Activated CD4-positive, alpha-beta T cell treated with anti-CD3 and anti-CD28 coated beads, Interleukin-2, amount 10 ng/mL, durations not matched to agents 7 days and 5 days (primary cell): ENCODE measurements at regions not wholly inside any gene's neighbourhood (a gene's known extent, or its start where the extent isn't known, plus 50 kb on each side); places are given as distances from the start of the nearest gene placed in this dataset.

Experiments
- CTCF ChIA-PET: fragments of 350-600 bp; sonication (Branson Sonifier 250); formaldehyde crosslinking; loops from one replicate; lab custom pipeline; 2021; ENCODE audit warnings: antibody characterized with exemption; lab: Charles Lee
- POLR2A ChIA-PET: fragments of 350-600 bp; sonication (Branson Sonifier 250); formaldehyde crosslinking; loops from one replicate; lab custom pipeline; 2021; ENCODE audit warnings: antibody characterized with exemption; lab: Charles Lee
- DNase-seq: peaks from one replicate; pipeline ENCODE4 v3.0.0-alpha.2; 2020
- H3K27ac Mint-ChIP-seq: one replicate; pipeline ENCODE4 v1.8.0; 2021; ENCODE audit warnings: mild to moderate bottlenecking, moderate library complexity, mixed read lengths
- H3K27me3 Mint-ChIP-seq: one replicate; pipeline ENCODE4 v1.8.0; 2021; ENCODE audit warnings: mixed read lengths
- H3K36me3 Mint-ChIP-seq: one replicate; pipeline ENCODE4 v1.8.0; 2021; ENCODE audit warnings: low read depth, mixed read lengths
- H3K4me1 Mint-ChIP-seq: one replicate; pipeline ENCODE4 v1.8.0; 2021; ENCODE audit warnings: mixed read lengths
- H3K4me3 Mint-ChIP-seq: one replicate; pipeline ENCODE4 v1.8.0; 2021; ENCODE audit warnings: mild to moderate bottlenecking, moderate library complexity, mixed read lengths
- H3K9me3 Mint-ChIP-seq: one replicate; pipeline ENCODE4 v1.8.0; 2021; ENCODE audit warnings: mixed read lengths

DNA sequence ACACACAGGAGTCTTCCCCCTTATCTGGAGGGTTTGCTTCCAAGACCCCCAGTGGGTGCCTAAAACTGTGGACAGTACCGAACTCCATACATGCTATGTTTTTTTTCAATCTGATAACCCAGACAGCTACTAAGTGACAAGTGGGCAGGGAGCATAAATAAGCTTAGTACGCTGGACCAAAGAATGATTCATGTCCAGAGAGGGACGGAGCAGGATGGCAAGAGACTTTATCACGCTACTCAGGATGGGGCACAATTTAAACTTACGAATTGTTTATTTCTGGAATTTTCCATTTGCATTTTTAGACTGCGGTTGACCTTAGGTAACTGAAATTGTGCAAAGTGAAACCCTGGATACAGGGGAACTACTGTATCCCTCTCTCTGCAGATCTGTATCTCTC, 410.0 kb upstream of the MKI67 start:
- ChIA-PET CTCF (no interaction called here), POLR2A (no interaction called here)
- Mint-ChIP-seq H3K27me3 (peaks cover 39% of the 10 kb centered on the region), H3K36me3 (no peaks in the 10 kb centered on the region), H3K27ac (no peak overlapping the region), H3K4me1 (no peaks in the 10 kb centered on the region), H3K4me3 (no peak overlapping the region), H3K9me3 (no peaks in the 10 kb centered on the region)
- no peak for DNase-seq

DNA sequence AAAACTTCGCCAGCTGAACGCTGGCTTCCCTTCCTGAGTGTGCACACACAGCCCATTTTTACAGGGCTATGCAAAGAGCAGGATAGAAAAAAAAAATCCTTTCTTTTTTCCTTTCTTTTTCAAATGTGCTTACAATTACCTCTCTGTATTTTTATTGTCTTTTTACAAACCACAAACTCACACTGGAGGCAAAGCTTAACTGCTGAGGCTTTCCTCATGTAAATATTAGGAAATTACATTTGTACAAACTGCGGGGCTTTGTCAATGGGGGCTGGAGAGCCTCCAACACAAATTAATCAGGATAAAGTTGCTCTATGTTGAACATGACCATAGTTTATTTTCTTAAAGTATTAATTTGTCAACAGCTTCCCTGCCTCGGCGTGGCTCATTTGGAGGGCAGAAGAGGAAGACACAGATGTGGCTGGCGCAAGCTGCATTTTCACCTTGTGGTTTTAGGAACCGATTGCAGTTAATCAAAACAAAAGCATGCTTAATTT, 411.7 kb upstream of the MKI67 start:
- no peaks in the 10 kb centered on the region for H3K36me3 Mint-ChIP-seq
- no peak overlapping the region for H3K27ac Mint-ChIP-seq
- POLR2A ChIA-PET = no interaction called here

DNA sequence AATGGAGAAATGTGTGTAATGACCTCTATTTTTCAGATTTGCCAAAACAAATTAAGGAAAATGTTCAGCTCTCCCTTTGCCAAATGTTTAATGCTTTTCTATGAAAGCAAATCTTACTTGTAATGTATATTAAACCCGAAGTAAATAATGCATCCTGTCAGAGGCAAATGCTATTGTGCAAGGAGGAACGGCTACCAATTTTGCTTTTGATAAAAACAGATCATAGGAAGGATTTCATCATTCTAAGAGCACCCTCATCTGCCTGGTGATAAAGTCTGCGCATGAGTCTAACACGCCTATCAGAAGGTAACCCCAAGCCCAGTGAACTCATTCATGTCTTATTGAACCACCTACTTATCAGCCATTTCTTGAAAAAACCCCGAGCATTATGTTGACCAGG, 412.4 kb upstream of the MKI67 start:
- DNase-seq = no peak
- CTCF ChIA-PET = no interaction called here
- H3K9me3 Mint-ChIP-seq = no peaks in the 10 kb centered on the region
- no peaks in the 10 kb centered on the region for H3K4me1 Mint-ChIP-seq
- no peaks in the 10 kb centered on the region for H3K36me3 Mint-ChIP-seq
- no peak overlapping the region for H3K4me3 Mint-ChIP-seq
- H3K27me3 Mint-ChIP-seq = peaks cover 46% of the 10 kb centered on the region
- H3K27ac Mint-ChIP-seq = no peak overlapping the region
- POLR2A ChIA-PET = no interaction called here

More for the DNA sequence above, 411.7 kb upstream of the MKI67 start:
- Mint-ChIP-seq H3K4me3 (no peak overlapping the region), H3K27me3 (peaks cover 46% of the 10 kb centered on the region), H3K4me1 (no peaks in the 10 kb centered on the region), H3K9me3 (no peaks in the 10 kb centered on the region)
- no peak for DNase-seq
- CTCF ChIA-PET = no interaction called here

DNA sequence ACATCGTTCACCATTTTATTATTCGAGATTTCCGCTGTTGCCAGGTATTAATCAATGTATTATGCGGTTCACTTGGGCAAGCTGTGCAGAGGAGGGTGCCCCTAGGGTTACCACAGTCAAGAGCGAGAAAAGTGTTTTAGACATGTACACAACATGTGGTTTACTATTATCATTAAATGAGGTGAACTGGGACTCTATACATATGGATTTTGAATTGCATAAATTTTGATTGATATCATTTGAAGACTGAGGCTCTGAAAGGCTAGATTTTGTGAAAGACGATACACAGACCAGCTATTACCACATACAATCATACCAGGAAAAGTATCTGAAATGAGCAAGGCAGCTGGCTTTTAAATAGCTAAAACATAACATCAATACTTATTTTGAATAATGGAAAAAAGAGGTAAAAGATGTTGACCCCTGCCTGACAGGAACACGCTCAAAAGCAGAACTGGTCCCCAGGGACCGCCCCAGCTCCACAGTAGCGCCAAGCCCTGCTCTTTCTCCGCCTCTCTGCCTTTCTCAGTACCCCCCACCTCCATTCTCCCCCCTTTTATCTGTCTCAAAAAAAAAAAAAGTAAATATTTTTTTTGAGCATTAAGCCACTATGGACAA, 413.4 kb upstream of the MKI67 start:
- Mint-ChIP-seq H3K4me1 (no peaks in the 10 kb centered on the region), H3K9me3 (no peaks in the 10 kb centered on the region), H3K27ac (no peak overlapping the region), H3K36me3 (no peaks in the 10 kb centered on the region), H3K27me3 (peaks cover 46% of the 10 kb centered on the region), H3K4me3 (no peak overlapping the region)
- ChIA-PET POLR2A (no interaction called here), CTCF (no interaction called here)
- DNase-seq = no peak

DNA sequence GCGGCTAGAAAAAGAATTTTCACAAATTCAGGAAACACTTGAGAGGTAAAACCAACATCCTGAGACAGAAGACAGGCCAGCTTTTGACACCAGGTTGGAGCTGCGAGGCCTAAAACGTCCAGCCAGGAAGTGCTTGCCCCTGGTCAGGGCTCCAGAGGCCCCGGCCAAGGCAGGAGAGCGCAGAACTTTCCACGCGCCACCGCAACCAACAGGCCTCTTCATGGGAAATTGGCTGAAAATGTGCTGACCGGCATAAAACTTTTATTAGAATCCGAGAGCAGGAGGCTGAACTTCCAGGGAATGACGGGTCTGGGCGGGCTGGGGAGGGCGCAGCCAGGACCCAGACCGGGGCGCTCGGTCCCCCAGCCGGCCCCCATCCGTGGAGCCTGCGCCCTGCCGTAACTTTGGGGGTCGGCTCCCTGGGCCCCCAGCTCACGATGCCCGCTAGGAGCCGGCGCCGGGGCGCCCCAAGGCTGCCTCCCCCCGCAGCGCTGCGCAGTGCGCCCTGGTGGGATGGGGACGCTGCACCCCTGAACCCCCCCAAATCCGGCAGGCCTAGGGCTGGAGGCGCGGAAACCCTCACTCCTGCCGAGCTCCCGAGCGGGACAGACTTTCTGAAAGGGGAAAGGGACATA, 414.0 kb upstream of the MKI67 start:
- Mint-ChIP-seq H3K27ac (no peak overlapping the region), H3K4me1 (no peaks in the 10 kb centered on the region), H3K27me3 (peaks cover 46% of the 10 kb centered on the region), H3K9me3 (no peaks in the 10 kb centered on the region), H3K4me3 (no peak overlapping the region), H3K36me3 (no peaks in the 10 kb centered on the region)
- CTCF ChIA-PET = no interaction called here
- no peak for DNase-seq
- POLR2A ChIA-PET = no interaction called here

DNA sequence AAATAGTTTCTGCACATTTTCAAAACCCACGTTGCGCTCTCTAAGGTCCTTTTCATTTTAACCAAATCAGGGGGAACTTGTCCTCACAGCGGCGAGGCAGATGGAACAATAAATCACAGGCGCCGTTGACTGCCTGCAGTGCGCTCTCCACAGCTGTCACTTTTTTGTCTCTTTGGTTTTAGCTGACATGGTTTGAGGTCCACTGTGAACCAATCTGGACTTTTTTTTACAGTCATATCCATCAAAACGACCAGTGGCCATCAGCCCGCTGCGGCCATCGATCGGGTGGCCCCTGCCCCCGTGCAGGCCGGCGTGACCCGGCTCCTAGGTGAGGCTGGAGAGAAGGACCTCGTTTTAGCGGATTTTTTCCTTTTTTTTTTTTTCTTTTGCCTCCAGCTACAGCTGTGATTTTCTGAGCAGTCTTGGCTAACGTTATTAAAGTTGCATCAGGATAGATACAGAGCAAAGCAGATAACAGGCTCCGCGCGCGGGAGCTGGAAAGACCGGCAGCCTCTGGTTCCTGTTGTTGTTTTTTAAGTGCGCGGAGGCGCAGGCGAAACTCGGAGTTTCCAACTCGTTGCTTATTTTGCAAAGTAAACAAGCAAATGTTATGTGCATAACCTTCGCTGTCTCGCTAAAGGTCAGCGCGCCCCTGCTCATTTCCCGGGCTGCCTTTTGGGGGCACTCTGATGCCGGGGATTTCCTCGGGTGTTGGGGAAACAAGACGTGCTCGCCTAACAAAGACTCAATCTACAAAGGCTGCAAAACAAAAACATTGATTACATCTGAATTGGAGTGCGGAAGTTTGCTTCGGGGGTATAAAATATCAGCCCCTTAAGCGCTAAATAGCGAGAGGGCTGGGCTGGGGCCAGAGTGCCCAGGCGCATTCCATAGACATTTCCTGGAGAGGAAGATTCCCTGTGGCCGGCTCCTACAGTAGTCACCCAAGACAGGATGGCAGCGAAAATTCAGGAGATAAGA, 414.8 kb upstream of the MKI67 start:
- Mint-ChIP-seq H3K4me1 (no peaks in the 10 kb centered on the region), H3K36me3 (no peaks in the 10 kb centered on the region)
- POLR2A ChIA-PET = no interaction called here

DNA sequence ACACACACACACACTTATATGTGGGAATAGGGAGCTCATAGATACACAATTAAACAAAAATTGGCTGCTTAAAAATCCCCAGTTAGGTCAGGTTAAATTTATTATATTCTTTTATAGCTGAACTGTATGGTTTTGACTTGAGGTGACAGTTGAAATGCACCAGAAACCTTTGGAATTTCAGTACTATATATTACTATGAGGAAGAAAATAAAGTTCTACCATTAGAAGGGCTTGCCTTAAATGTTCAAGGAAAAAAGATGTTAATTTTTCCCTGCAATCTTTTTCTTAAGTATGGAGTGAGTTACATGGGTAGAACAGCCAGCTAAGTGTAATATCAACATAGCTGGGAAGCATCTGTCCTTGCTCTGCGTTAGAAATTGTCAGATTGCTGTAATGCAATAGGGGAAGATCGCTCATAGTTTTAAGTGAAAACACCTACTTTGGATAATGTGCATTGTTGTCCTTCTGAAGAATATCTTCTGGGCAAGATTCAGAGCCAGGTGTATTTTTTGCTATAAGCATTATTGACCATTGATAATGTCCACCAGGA, 415.8 kb upstream of the MKI67 start:
- ChIA-PET CTCF (no interaction called here), POLR2A (no interaction called here)
- Mint-ChIP-seq H3K9me3 (no peaks in the 10 kb centered on the region), H3K4me1 (no peaks in the 10 kb centered on the region), H3K27me3 (peaks cover 42% of the 10 kb centered on the region), H3K27ac (no peak overlapping the region), H3K36me3 (no peaks in the 10 kb centered on the region), H3K4me3 (no peak overlapping the region)
- DNase-seq = no peak

More for the DNA sequence above, 414.8 kb upstream of the MKI67 start:
- peaks cover 44% of the 10 kb centered on the region for H3K27me3 Mint-ChIP-seq
- CTCF ChIA-PET = no interaction called here
- no peak for DNase-seq
- no peak overlapping the region for H3K4me3 Mint-ChIP-seq
- H3K9me3 Mint-ChIP-seq = no peaks in the 10 kb centered on the region
- H3K27ac Mint-ChIP-seq = no peak overlapping the region

DNA sequence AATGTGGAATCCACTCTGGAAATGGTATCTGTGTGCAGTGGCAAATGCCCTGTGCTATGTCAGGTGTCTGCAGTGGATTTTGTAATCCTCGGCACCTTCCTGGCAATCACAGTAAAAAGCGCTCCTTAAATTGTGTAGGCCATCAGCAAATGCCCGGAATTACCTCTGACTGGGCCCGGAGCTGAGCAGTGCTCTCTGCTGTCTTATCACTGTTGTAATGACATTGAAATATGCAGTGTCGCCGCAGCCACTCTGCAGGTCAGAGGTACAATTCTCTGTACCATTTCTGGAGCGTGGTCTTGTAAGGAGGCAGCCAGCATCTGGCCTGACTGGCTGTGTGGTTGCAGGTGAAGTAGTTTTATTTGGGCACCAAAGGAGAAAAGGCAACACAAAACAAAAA, 416.4 kb upstream of the MKI67 start:
- no peak for DNase-seq
- Mint-ChIP-seq H3K9me3 (no peaks in the 10 kb centered on the region), H3K4me1 (no peaks in the 10 kb centered on the region), H3K27ac (no peak overlapping the region), H3K27me3 (peaks cover 40% of the 10 kb centered on the region), H3K4me3 (no peak overlapping the region), H3K36me3 (no peaks in the 10 kb centered on the region)
- POLR2A ChIA-PET = no interaction called here
- CTCF ChIA-PET = no interaction called here

DNA sequence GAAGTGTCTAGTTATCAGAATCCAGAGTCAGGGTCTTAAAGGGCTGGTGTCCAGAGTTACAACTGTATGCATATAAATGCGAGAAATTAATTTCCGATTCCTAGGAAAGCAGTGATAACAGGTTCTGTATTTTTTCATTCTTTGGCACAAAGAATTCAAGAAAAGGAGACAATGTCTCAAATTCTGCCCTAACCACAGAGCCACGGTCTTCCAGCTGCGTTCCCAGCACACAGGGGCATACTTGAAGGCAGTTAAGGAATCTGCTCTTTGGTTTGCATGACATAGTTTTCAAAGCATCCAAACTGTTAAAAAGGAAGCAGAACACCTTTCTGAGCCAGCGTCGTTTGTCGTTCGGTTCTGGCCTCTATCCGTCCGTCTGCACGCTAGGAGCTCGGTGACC, 416.9 kb upstream of the MKI67 start:
- Mint-ChIP-seq H3K27ac (no peak overlapping the region), H3K9me3 (no peaks in the 10 kb centered on the region), H3K4me1 (no peaks in the 10 kb centered on the region), H3K4me3 (no peak overlapping the region), H3K36me3 (no peaks in the 10 kb centered on the region), H3K27me3 (peaks cover 35% of the 10 kb centered on the region)
- ChIA-PET CTCF (no interaction called here), POLR2A (no interaction called here)
- DNase-seq = no peak

DNA sequence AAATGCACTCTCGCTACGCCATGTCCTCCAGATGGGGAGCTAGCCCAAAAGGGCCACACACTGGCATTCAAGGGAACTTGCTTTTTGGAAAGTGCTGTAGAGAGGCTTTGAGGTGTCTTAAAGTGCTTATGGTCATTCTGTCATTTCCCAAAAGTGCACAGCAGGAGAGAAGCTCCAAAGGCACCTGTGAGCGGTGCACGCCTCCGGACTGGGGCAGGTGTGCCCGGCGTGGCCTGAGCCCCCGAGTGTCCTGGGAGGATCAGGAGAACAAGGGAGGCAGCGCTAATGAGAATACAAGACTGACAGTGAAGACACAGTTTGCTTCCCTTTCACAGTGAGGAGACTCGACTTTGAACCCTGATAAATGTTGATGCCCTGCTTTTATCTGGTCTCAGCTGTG, 419.0 kb upstream of the MKI67 start:
- ChIA-PET CTCF (interaction anchor here (1.1 kb wide), 1 partner anchor 276 kb away, joined by 3 read pairs; no protein-coding TSS in a partner anchor), POLR2A (no interaction called here)
- no peaks in the 10 kb centered on the region for H3K4me1 Mint-ChIP-seq
- no peak overlapping the region for H3K4me3 Mint-ChIP-seq
- H3K9me3 Mint-ChIP-seq = no peaks in the 10 kb centered on the region
- peaks cover 16% of the 10 kb centered on the region for H3K27me3 Mint-ChIP-seq
- no peak overlapping the region for H3K27ac Mint-ChIP-seq
- H3K36me3 Mint-ChIP-seq = no peaks in the 10 kb centered on the region
- DNase-seq = no peak

DNA sequence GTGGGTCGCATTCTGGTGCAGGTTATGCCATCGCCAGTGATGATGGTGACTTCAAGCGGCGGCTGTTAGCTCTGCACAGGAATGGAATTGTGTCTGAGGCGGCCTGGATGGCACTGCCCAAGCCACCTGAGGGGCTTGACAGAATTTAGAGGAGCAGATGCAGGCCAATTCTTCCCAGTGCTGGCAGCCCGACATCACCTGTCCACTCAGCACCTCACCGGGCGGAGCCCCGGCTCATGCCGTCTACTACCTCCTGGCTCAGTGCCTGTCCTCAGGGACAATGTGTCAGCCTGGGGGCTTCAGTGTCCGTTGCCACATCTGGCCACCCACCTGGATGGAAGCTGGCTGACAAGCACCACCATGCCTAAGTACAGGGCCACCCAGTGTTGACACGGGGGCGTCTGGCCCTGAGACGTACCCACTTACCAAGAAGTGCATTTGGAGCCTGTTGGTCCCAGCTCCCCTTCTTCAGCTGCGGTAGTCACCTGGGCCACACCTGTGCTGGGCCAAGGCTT, 420.5 kb upstream of the MKI67 start:
- CTCF ChIA-PET = interaction anchor here (1.1 kb wide), 1 partner anchor 277 kb away, joined by 3 read pairs; no protein-coding TSS in a partner anchor
- POLR2A ChIA-PET = no interaction called here

DNA sequence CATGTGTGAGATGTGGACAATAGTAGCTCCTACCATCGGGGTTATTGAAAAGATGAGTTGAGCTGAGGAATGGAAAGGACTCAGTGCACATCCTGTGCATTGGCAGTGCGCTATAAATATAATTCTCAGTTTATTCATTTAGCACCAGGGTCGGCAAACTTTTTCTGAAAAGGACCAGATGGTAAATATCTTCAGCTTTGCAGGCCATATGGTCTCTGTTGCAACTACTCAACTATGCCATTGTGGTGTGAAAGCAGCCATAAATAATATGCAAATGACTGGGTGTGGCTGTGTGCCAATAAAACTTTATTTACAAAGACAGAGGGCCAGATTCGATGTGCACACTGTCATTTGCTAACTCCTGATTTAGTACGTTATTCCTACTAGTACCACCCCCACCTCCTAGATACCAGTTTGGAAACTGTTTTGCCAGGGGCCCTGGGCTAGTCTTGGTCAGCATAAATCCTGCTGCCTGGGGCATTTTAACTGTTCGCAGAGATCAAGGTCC, 422.9 kb upstream of the MKI67 start:
- no peak for DNase-seq
- ChIA-PET CTCF (no interaction called here), POLR2A (no interaction called here)
- Mint-ChIP-seq H3K27me3 (no peaks in the 10 kb centered on the region), H3K4me3 (no peak overlapping the region), H3K9me3 (no peaks in the 10 kb centered on the region), H3K36me3 (no peaks in the 10 kb centered on the region), H3K4me1 (no peaks in the 10 kb centered on the region), H3K27ac (no peak overlapping the region)

More for the DNA sequence above, 420.5 kb upstream of the MKI67 start:
- Mint-ChIP-seq H3K4me1 (no peaks in the 10 kb centered on the region), H3K27me3 (peaks cover 5% of the 10 kb centered on the region), H3K27ac (no peak overlapping the region), H3K36me3 (no peaks in the 10 kb centered on the region), H3K4me3 (no peak overlapping the region), H3K9me3 (no peaks in the 10 kb centered on the region)
- no peak for DNase-seq
